Stimulated activated CD4-positive, alpha-beta T cell treated with anti-CD3 and anti-CD28 coated beads, Interleukin-1b, Interleukin-23, amount 100 ng/mL, for 48 hours (primary cell): ENCODE measurements at regions not wholly inside any gene's neighbourhood (a gene's known extent, or its start where the extent isn't known, plus 50 kb on each side); places are given as distances from the start of the nearest gene placed in this dataset.
"Not testable (repeated sequence)": the region's sequence is repeated elsewhere in the genome, so short reads cannot be mapped to it uniquely, and the experiment has no call there.

Source experiments
- DNase-seq: peaks from one replicate; pipeline ENCODE4 v3.0.0-alpha.2; 2020

DNA sequence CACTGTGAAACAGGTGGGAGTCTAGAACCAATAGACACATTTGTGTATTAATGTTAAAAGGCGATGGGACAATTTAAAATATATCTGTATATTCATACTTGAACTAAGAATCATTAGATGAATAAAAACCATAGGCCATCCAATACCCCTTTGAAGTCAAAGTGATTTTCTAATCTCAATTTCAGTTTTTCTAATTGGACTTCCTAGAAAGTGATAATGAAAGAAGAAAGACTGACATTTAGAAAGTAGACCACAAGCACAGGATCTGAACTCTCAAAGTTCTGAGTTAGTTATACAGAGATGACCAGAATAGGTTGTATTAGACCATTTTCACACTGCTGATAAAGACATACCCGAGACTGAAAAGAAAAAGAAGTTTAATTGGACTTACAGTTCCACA, 412.8 kb upstream of the PIK3R1 start:
- DNase-seq = no peak

DNA sequence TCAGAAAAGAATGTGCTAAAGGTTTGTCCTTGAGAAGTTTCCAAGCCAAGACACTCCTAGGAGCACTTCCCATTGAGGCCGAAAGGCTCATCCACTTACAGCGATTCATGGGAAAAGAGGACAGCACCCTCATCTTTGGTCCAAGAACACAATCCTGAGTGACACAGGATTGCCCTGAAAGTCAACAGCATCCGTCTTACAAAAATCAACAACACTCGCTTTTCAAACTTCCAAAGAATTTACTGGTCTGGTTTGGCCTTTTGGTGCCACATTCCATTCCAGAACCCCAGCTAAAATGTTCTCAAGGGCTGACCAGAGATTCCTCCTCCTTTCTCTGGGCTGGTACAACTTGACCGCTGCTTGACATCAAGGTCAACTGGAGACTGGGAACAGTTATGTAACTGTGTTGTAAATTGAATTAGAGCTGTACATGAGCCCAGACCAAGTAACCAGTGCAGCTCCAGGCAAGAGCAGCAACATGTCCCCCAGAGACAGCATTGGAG, 415.8 kb upstream of the PIK3R1 start:
- DNase-seq = no peak

GRCh38 chr5:67798470-67798869, 417.1 kb upstream of the PIK3R1 start:
- not testable (repeated sequence) for DNase-seq

DNA sequence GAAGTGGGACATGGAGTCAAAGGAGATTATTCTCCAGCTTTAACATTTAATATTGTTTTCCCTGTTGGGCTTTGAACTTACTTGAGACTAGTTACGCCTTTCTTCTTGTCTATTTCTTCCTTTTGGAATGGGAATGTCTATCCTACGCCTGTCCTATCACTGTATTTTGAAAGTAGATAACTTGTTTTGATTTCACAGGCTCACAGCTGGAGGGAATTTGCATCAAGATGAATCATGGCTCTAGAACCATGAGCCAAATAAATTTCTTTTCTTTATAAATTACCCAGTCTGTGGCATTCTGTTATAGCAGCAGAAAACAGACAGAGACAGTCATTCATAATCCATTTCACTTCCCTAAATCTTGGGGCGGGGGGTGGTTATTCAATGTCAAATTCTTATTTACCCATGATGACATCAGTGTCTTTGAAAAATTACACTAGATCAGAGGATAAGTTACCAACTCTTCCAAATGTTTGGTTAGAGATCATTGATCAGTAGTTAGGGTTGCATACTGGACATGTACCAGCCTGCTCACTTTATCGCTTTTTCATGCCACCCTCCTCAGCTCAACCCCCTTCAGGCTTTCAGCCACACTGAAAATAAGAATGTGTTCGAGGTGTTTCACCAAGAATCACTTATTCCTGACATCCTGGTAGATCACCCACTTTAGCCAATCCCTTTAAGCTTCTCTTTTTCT, 419.6 kb upstream of the PIK3R1 start:
- DNase-seq = no peak

DNA sequence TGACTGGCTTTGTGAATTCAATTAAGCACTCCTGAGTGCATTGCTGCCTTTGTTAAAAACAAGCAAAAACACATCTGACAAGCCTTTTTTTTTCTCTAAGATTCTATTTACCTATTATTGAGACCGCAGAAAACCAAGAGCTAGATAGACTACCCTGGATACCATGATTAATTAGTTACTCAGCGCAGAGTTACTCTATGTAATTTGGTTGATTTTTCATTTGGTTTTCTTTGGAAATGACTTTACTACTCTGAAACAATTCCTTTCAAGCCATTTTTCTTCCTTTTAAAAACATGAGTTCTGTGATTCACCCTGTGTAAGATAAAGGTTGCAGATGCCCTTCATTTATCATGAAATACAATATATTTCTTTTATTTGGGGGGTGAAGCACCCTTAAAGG, 421.6 kb upstream of the PIK3R1 start:
- no peak for DNase-seq

GRCh38 chr5:67793418-67793817, 422.1 kb upstream of the PIK3R1 start:
- no peak for DNase-seq

GRCh38 chr5:67792891-67793290, 422.7 kb upstream of the PIK3R1 start:
- no peak for DNase-seq

DNA sequence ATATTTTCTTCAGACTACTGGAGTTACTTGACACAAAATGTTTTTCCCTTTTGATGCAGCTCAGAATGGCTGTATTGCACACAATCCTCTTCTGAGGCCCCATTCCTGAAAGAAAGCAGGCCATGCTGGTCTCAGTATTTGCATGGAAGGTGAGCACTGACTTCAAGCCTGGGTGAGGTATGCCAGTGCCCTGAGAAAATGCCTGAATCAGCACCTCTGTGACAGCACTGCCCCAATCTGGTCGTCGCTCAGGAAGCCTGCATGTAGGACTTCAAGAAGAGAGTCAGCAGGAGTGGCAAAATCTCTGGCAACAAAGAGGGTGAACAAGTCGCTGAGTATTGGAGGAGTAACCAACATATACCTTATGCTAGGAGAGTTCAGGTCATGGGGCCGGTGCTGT, 425.2 kb upstream of the PIK3R1 start:
- DNase-seq = no peak

GRCh38 chr5:67779893-67780623, 435.5 kb upstream of the PIK3R1 start:
- DNase-seq = not testable (repeated sequence)

DNA sequence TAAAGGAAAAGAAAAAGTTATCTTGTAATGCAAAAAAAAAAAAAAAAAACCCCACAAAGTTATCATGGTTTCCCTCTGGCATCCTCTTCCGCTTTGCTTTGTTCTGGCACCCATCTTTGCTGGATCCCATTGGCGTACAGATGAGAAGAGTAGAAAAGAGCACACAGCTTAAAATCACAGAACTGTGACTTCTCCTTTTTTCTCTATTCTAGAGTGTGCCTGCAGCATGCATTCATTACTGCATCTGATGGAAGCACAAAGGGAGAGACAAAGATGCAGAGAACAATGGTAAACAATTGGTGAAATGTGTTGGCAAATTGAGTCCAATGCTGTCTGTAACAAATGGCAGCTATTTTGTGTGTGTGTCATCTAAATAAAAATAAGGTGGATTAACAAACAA, 440.8 kb upstream of the PIK3R1 start:
- no peak for DNase-seq

DNA sequence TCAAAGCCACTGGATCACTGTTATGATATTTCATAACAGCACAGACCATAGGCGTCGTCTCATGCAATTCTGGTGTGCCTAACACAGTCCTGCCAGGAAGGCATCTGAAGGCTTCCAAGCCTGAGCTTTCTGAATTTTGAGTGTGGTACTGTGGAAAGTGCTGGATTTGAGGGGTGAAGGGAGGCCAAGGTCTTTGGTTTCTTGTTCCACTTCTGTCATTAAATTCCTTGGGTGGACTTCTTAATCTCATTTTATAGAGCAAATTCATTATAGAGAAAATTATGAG, 441.3 kb upstream of the PIK3R1 start:
- no peak for DNase-seq

GRCh38 chr5:67773411-67774266, 441.9 kb upstream of the PIK3R1 start:
- no peak for DNase-seq

DNA sequence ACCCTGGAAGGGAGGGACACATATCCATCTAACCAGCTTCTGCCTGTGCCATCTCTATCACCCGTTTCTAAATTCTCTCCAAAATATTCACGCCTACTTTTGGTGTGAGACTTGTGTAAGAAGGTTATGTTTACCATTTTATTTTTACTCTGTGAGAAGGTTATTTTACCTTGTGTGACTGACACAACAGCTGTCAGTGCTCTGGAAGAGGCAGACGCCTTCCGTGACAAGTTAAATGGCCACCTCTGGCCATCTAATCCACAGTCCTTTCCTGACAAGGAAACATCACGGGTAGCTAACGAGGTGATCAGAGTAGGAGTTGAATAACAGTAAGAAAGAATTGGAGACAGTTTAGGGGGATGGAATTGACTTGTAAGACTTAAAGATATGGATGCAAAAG, 443.8 kb upstream of the PIK3R1 start:
- DNase-seq = no peak

DNA sequence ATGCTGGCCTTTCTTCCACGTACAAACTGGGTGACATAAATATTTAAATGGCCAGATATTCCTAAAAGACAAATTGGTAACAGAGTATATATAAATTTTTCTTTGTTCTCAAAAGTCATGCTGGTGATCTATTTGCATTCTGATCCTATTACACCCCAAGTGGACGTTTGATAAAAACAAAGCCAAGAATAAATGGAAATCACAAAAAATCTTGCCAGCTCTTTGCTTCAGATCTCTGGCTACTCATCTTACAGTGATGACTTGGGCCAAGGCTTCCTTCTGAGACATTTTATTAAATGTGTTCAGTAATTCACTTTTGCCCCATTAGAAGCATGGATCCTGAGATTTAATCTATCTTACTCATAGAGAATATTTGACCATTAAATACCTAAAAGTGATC, 444.3 kb upstream of the PIK3R1 start:
- no peak for DNase-seq

GRCh38 chr5:67770431-67771025, 445.0 kb upstream of the PIK3R1 start:
- no peak for DNase-seq

GRCh38 chr5:67765697-67766096, 449.9 kb upstream of the PIK3R1 start:
- no peak for DNase-seq

GRCh38 chr5:67757771-67758170, 457.8 kb upstream of the PIK3R1 start:
- not testable (repeated sequence) for DNase-seq

DNA sequence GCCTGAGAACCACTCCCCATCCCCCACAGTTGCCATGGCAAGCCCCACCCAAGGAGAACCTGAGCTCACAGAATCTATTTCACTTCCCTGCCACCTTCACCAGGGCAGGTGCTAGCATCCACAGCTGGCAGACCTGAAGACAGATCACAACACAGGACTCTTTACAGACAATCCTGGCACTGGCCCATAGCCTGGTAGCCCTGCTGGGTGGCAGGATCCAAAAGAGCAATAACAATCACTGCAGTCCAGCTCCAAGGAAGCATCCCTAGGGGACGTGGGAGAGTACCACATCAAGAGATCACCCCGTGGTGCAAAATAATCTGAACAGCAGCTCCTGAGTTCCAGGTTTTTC, 463.2 kb upstream of the PIK3R1 start:
- DNase-seq = no peak

- DNase-seq = no peak
Observed at GRCh38 chr5:67748165-67748690, 467.3 kb upstream of the PIK3R1 start.

DNA sequence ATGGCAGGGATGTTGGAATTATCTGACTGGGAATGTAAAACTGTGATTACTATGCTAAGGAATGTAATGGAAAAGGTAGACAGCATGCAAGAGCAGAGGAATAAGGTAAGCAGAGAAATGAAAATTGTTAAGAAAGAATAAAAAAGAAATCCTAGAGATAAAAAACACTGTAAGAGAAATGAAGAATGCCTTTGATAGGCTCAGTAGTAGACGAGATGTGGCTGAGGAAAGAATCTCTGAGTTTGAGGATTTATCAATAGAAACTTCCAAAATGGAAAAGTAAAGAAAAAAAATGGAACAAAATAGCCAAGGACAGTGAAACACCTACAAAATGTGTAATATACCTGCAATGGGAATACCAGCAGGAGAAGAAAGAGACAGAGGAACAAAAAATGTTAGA, 468.5 kb upstream of the PIK3R1 start:
- DNase-seq = no peak

DNA sequence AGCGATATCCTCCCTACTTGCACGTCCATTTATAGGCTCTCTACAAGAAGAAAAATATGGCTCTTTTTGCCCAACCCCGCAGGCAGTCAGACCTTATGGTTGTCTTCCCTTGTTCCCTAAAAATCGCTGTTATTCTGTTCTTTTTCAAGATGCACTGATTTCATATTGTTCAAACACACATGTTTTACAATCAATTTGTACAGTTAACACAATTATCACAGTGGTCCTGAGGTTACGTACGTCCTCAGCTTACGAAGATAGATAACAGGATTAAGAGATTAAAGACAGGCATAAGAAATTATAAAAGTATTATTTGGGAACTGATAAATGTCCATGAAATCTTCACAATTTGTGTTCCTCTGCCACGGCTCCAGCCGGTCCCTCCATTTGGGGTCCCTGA, 468.9 kb upstream of the PIK3R1 start:
- not testable (repeated sequence) for DNase-seq

GRCh38 chr5:67746103-67746502, 469.5 kb upstream of the PIK3R1 start:
- no peak for DNase-seq

- DNase-seq = no peak
Observed at GRCh38 chr5:67732921-67733320, 482.6 kb upstream of the PIK3R1 start.
